BE2C (cell line): ENCODE measurements at regions not wholly inside any gene's neighbourhood (a gene's known extent, or its start where the extent isn't known, plus 50 kb on each side); places are given as distances from the start of the nearest gene placed in this dataset.

Source experiments
- DNase-seq: peaks from one replicate; pipeline ENCODE4 v3.0.0-alpha.2; 2020
- H3K27me3 ChIP-seq: fragments of 250-450 bp; sonication (Bioruptor Pico); 2 replicates; pipeline ENCODE4 v1.5.1; 2020; ENCODE audit warnings: mild to moderate bottlenecking
- H3K36me3 ChIP-seq: fragments of 250-450 bp; sonication (Bioruptor Pico); 2 replicates; pipeline ENCODE4 v1.5.1; 2020; ENCODE audit warnings: mild to moderate bottlenecking
- H3K4me1 ChIP-seq: fragments of 250-450 bp; sonication (Bioruptor Pico); 2 replicates; pipeline ENCODE4 v1.5.1; 2020
- H3K4me3 ChIP-seq: 2 replicates; pipeline ENCODE4 v1.5.1; 2011; ENCODE audit warnings: low read depth, low read length
- H3K9me3 ChIP-seq: fragments of 250-450 bp; sonication (Bioruptor Pico); 2 replicates; pipeline ENCODE4 v1.5.1; 2020
- CTCF ChIP-seq: IDR thresholded peaks from 2 replicates; pipeline ENCODE4 v1.5.1; 2012; ENCODE audit warnings: mild to moderate bottlenecking, low read depth, low read length

DNA sequence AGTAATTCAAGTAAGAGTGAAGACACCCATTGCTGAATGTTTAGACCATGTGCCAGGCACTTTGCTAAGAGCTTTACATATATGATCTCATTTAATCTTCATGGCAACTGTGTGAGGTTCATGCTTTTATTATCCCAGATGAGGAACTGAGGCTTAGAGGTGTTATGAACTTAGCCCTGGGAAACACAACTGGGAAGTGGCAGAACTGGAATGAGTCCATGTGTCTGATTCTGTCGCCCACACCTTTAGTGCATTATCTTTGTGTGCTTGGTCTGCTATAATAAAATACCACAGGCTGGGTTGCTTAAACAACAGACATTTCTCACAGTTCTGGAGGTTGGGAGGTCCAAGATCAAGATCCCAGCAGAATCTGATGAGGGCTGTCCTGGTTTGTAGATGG, 108.7 kb upstream of the PLET1 start:
- Histone ChIP-seq H3K9me3 (0 out of 2 replicates have a peak, but pooled peaks cover 3% of the 10 kb centered on the region), H3K36me3 (no peaks in the 10 kb centered on the region), H3K27me3 (no peaks in the 10 kb centered on the region; the same call in 1 of the 2 replicates), H3K4me1 (peaks cover 6% of the 10 kb centered on the region; the same call in 1 of the 2 replicates), H3K4me3 (no peak overlapping the region)
- no peak for TF ChIP-seq CTCF
- no peak for DNase-seq

DNA sequence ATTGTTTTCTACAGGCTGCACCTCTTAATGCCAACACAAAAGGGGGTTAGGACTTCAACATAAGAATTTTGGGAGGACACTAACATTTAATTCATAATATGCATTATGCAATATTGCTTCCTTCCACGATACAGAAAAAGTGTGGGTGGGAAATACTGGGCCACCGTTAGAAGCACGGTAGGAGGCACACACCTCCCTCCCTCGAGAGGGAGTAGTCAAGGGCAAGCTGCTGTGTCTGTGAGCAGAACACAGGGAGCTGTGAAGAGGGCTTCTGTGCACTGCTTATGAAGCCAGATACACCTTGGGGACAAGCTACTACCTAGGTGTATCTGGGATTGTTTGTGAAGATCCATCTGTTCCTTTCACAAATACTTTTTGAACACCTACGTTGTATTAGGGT, 109.3 kb upstream of the PLET1 start:
- Histone ChIP-seq H3K27me3 (no peaks in the 10 kb centered on the region; the same call in 1 of the 2 replicates), H3K9me3 (0 out of 2 replicates have a peak, but pooled peaks cover 3% of the 10 kb centered on the region), H3K4me3 (no peak overlapping the region), H3K4me1 (peaks cover under 1% of the 10 kb centered on the region; the same call in 1 of the 2 replicates), H3K36me3 (no peaks in the 10 kb centered on the region)
- DNase-seq: no peak
- no peak for TF ChIP-seq CTCF

GRCh38 chr11:112374486-112375140, 114.0 kb upstream of the PLET1 start:
- DNase-seq: no peak
- Histone ChIP-seq H3K4me3 (no peak overlapping the region), H3K4me1 (no peaks in the 10 kb centered on the region), H3K36me3 (no peaks in the 10 kb centered on the region), H3K27me3 (peaks cover 5% of the 10 kb centered on the region; the same call in 1 of the 2 replicates), H3K9me3 (0 out of 2 replicates have a peak, but pooled peaks cover 3% of the 10 kb centered on the region)
- TF ChIP-seq CTCF: no peak

- peaks cover 5% of the 10 kb centered on the region; the same call in 1 of the 2 replicates for H3K27me3 ChIP-seq
- H3K36me3 ChIP-seq: no peaks in the 10 kb centered on the region
- H3K9me3 ChIP-seq: no peaks in the 10 kb centered on the region
- TF ChIP-seq CTCF: no peak
- no peaks in the 10 kb centered on the region for H3K4me1 ChIP-seq
- no peak for DNase-seq
- no peak overlapping the region for H3K4me3 ChIP-seq
These were observed 117.3 kb upstream of the PLET1 start for GRCh38 chr11:112377946-112378345.

DNA sequence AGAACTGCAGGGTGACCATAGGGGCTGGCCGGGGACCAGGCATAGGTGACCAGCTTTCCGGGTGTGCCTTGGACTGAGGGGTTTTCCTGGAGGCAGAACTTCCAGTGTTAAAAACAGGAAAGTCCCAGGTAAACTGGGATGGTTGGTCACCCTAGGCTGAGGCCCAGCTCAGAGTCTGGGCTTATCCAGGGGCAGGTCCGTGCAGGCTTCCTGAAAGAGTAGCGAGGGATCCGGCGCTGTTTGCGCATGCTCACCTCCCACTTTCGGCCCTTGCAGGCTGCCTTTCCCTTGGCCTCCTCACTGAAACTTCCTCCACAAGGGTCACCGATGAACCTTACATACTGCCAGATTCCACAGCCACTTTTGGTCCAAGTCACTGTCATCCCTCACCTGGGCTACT, 119.8 kb upstream of the PLET1 start:
- H3K4me1 ChIP-seq: no peaks in the 10 kb centered on the region
- H3K4me3 ChIP-seq: no peak overlapping the region
- no peaks in the 10 kb centered on the region for H3K36me3 ChIP-seq
- no peak for DNase-seq
- no peaks in the 10 kb centered on the region for H3K9me3 ChIP-seq
- TF ChIP-seq CTCF: no peak
- peaks cover 5% of the 10 kb centered on the region for H3K27me3 ChIP-seq

GRCh38 chr11:112381578-112381977, 120.9 kb upstream of the PLET1 start:
- no peaks in the 10 kb centered on the region for H3K9me3 ChIP-seq
- H3K4me1 ChIP-seq: no peaks in the 10 kb centered on the region
- H3K27me3 ChIP-seq: no peaks in the 10 kb centered on the region; the same call in none of the 2 replicates
- H3K36me3 ChIP-seq: no peaks in the 10 kb centered on the region
- no peak overlapping the region for H3K4me3 ChIP-seq
- no peak for TF ChIP-seq CTCF
- DNase-seq: no peak
